Activated T-cell treated with anti-CD3 and anti-CD28 coated beads, Interleukin-2, amount 50 U/mL, for 24 hours (primary cell): ENCODE measurements at regions not wholly inside any gene's neighbourhood (a gene's known extent, or its start where the extent isn't known, plus 50 kb on each side); places are given as distances from the start of the nearest gene placed in this dataset.

ENCODE experiments used
- DNase-seq: peaks from one replicate; pipeline ENCODE4 v3.0.0-alpha.2; 2020
- H3K27ac Mint-ChIP-seq: 2 replicates; pipeline ENCODE4 v1.8.0; 2020; ENCODE audit warnings: mild to moderate bottlenecking, mixed read lengths
- H3K27me3 Mint-ChIP-seq: 2 replicates; pipeline ENCODE4 v1.8.0; 2020; ENCODE audit warnings: mixed read lengths
- H3K36me3 Mint-ChIP-seq: 2 replicates; pipeline ENCODE4 v1.8.0; 2020; ENCODE audit warnings: low read depth, mixed read lengths
- H3K4me1 Mint-ChIP-seq: 2 replicates; pipeline ENCODE4 v1.8.0; 2020; ENCODE audit warnings: low read depth, mixed read lengths
- H3K4me3 Mint-ChIP-seq: 2 replicates; pipeline ENCODE4 v1.8.0; 2020; ENCODE audit warnings: mild to moderate bottlenecking, moderate library complexity, mixed read lengths
- H3K9me3 Mint-ChIP-seq: 2 replicates; pipeline ENCODE4 v1.8.0; 2020; ENCODE audit warnings: mixed read lengths

GRCh38 chr4:133081246-133081645, 67.8 kb upstream of the PCDH10 start:
- H3K4me1 Mint-ChIP-seq = no peaks in the 10 kb centered on the region
- DNase-seq = no peak
- H3K36me3 Mint-ChIP-seq = no peaks in the 10 kb centered on the region
- no peak overlapping the region for H3K27ac Mint-ChIP-seq
- no peaks in the 10 kb centered on the region for H3K27me3 Mint-ChIP-seq
- H3K9me3 Mint-ChIP-seq = peaks cover 15% of the 10 kb centered on the region
- no peak overlapping the region for H3K4me3 Mint-ChIP-seq

GRCh38 chr4:133084421-133084820, 64.7 kb upstream of the PCDH10 start:
- Mint-ChIP-seq H3K27me3 (no peaks in the 10 kb centered on the region), H3K4me1 (no peaks in the 10 kb centered on the region)

GRCh38 chr4:133095591-133095990, 53.5 kb upstream of the PCDH10 start:
- DNase-seq = no peak
- Mint-ChIP-seq H3K4me1 (no peaks in the 10 kb centered on the region), H3K4me3 (no peak overlapping the region), H3K9me3 (peaks cover 16% of the 10 kb centered on the region), H3K27me3 (no peaks in the 10 kb centered on the region), H3K36me3 (no peaks in the 10 kb centered on the region), H3K27ac (no peak overlapping the region)

More at GRCh38 chr4:133084421-133084820, 64.7 kb upstream of the PCDH10 start:
- no peak overlapping the region for H3K27ac Mint-ChIP-seq
- no peak overlapping the region for H3K4me3 Mint-ChIP-seq
- H3K9me3 Mint-ChIP-seq = peaks cover 9% of the 10 kb centered on the region
- H3K36me3 Mint-ChIP-seq = no peaks in the 10 kb centered on the region
- DNase-seq = no peak

- no peak overlapping the region for H3K4me3 Mint-ChIP-seq
- H3K4me1 Mint-ChIP-seq = no peaks in the 10 kb centered on the region
- no peak overlapping the region for H3K27ac Mint-ChIP-seq
These were observed 52.1 kb upstream of the PCDH10 start for GRCh38 chr4:133096972-133097371.

More at GRCh38 chr4:133096972-133097371, 52.1 kb upstream of the PCDH10 start:
- no peaks in the 10 kb centered on the region for H3K36me3 Mint-ChIP-seq
- no peak for DNase-seq
- H3K27me3 Mint-ChIP-seq = no peaks in the 10 kb centered on the region
- H3K9me3 Mint-ChIP-seq = peaks cover 18% of the 10 kb centered on the region
